DOHH2 (cell line): ENCODE measurements at regions not wholly inside any gene's neighbourhood (a gene's known extent, or its start where the extent isn't known, plus 50 kb on each side); places are given as distances from the start of the nearest gene placed in this dataset.
"Not testable (repeated sequence)": the region's sequence is repeated elsewhere in the genome, so short reads cannot be mapped to it uniquely, and the experiment has no call there.

Experiments used
- H3F3A ChIP-seq: fragments of 200-600 bp; sonication (generic), shearing (Covaris generic); 2 replicates; pipeline ENCODE4 v1.6.0; 2016; ENCODE audit warnings: antibody characterized with exemption, mild to moderate bottlenecking; ENCODE audit not compliant: control insufficient read depth, insufficient read depth
- H3K27ac ChIP-seq: fragments of 200-600 bp; sonication (generic); 2 replicates; pipeline ENCODE4 v1.5.1; 2014; ENCODE audit warnings: low read depth, mild to moderate bottlenecking, low read length, moderate library complexity
- H3K27me3 ChIP-seq: fragments of 200-600 bp; sonication (generic); 2 replicates; pipeline ENCODE4 v1.6.1; 2014; ENCODE audit warnings: mild to moderate bottlenecking, low read length, mixed read lengths; ENCODE audit not compliant: control insufficient read depth
- H3K36me3 ChIP-seq: fragments of 200-600 bp; sonication (generic); 2 replicates; pipeline ENCODE4 v1.6.1; 2014; ENCODE audit warnings: mild to moderate bottlenecking, low read length, moderate library complexity, mixed read lengths; ENCODE audit not compliant: control insufficient read depth
- H3K4me1 ChIP-seq: fragments of 200-600 bp; sonication (generic); 2 replicates; pipeline ENCODE4 v1.6.1; 2014; ENCODE audit warnings: mild to moderate bottlenecking, low read length, mixed read lengths; ENCODE audit not compliant: control insufficient read depth
- H3K4me2 ChIP-seq: fragments of 200-600 bp; sonication (generic); 2 replicates; pipeline ENCODE4 v1.6.0; 2014; ENCODE audit warnings: mild to moderate bottlenecking, low read length, moderate library complexity
- H3K4me3 ChIP-seq: fragments of 200-600 bp; sonication (generic); 2 replicates; pipeline ENCODE4 v1.5.1; 2014; ENCODE audit warnings: mild to moderate bottlenecking, low read length, mixed read lengths
- H3K79me2 ChIP-seq: fragments of 200-600 bp; sonication (generic); 2 replicates; pipeline ENCODE4 v1.6.1; 2014; ENCODE audit warnings: mild to moderate bottlenecking, low read length, mixed read lengths; ENCODE audit not compliant: control insufficient read depth
- H3K9me2 ChIP-seq: fragments of 200-600 bp; sonication (generic); replicated peaks from 2 replicates; pipeline ENCODE4 v1.6.1; 2014; ENCODE audit warnings: mild to moderate bottlenecking, low read length, mixed read lengths; ENCODE audit not compliant: control insufficient read depth
- H3K9me3 ChIP-seq: fragments of 200-600 bp; sonication (generic); 2 replicates; pipeline ENCODE4 v1.6.1; 2014; ENCODE audit warnings: antibody characterized with exemption, low read length, mixed read lengths; ENCODE audit not compliant: control insufficient read depth, insufficient read depth
- H4K20me1 ChIP-seq: fragments of 200-600 bp; sonication (generic); 2 replicates; pipeline ENCODE4 v1.6.0; 2014; ENCODE audit warnings: low read depth, mild to moderate bottlenecking, antibody characterized with exemption, low read length, moderate library complexity; ENCODE audit not compliant: control insufficient read depth, insufficient read depth

DNA sequence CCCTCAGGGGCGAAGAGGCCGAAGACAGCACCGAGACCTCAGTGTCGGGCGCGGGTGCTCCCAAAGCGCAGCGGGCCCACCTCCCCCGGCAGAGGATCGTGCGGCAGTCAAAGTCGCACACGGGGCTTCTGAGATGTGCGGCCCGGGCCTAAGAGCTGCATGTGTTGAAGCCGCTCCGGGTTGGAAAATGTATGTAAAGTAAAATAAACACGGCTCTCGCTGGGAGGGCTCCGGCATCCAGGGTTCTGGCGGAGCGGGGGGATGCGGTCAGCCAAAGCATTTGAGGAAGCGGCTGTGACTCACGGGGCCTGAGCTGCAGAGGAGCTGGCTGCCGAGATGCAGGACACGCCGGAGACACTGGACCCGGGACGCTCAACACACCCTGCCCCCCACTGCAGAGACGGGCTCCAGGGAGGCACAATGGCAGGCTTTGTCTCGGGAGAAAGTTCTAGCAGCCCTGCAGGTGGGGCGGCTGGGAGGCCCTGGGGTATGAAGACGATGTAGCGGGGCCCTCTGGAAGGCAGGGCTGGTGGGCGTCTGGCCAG is 185.8 kb downstream of the NPIPB11 start:
- H3K9me3 ChIP-seq, H3K36me3 ChIP-seq, H3K27ac ChIP-seq, H3K27me3 ChIP-seq, H3K79me2 ChIP-seq, H3K4me2 ChIP-seq, H3K4me3 ChIP-seq, H3K9me2 ChIP-seq, H4K20me1 ChIP-seq, H3F3A ChIP-seq, H3K4me1 ChIP-seq: not testable (repeated sequence)

DNA sequence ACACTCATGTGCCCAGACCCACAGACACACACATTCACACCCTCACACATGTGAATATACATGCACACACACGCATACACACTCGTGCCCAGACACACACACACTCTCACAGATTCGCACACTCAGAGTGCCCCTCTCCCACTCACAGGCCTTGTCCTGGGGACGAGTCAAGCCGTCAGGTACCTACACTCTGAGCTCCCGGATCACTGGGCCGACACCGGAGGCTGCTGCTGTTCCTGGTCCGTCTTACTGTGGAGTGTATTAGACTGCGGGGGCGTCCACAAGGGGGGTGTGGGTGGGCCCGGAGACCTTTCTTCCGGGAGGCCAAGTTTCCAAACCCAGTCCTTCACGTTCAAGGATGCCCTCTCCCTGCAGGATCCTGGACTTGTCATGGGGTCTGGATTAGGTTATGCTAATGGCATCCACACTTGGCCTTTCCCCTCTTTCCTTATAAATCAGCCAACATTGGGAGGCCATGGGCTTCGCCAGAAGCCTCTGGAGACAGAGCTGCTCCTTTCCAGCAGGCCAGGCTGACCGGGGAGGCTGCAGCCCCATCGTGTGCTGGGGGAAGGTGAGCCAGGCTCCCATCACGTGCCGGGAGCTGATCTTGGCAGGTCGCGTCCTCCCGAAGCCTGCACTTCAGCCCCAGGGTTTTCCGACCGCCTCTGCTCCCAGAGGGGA is 186.4 kb downstream of the NPIPB11 start:
- H3K4me1 ChIP-seq, H3K79me2 ChIP-seq, H3K27me3 ChIP-seq, H3K9me2 ChIP-seq, H3F3A ChIP-seq, H3K9me3 ChIP-seq, H3K4me3 ChIP-seq, H3K4me2 ChIP-seq, H3K36me3 ChIP-seq, H4K20me1 ChIP-seq, H3K27ac ChIP-seq: not testable (repeated sequence)

DNA sequence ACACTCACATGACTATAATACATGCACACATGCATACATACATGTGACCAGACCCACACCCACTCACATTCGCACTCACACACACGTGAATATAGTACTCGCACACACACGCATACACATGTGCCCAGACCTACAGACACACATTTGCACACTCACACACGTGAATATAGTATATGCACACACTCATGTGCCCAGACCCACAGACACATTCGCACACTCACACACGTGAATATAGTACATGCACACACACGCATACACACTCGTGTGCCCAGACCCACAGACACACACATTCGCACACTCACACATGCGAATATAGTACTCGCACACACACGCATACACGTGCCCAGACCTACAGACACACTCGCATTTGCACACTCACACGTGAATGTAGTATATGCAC is 186.9 kb downstream of the NPIPB11 start:
- H3K27ac ChIP-seq, H3K9me3 ChIP-seq, H3K27me3 ChIP-seq, H3K36me3 ChIP-seq, H3F3A ChIP-seq, H3K4me1 ChIP-seq, H3K4me3 ChIP-seq, H4K20me1 ChIP-seq, H3K9me2 ChIP-seq, H3K79me2 ChIP-seq, H3K4me2 ChIP-seq: not testable (repeated sequence)

DNA sequence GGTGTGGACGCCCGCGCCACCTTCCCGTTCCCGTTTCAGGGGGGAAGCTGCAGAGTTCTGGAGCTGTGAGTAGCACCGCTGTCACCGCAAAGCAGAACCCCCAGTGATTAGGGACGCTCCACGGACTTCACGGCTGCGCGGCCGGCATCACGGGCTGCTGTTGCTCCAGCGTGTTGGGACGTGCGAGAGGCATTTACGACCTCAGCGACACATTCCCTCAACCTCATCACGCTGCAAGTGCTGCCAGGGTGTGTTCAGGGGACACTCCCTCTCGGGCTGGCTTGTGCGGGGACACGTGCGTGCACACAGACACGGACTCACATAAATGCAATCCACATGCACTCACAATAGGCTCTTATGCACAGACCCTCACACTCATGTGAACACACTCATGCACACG is 187.9 kb downstream of the NPIPB11 start:
- not testable (repeated sequence) for H3K79me2 ChIP-seq, H3K9me3 ChIP-seq, H3K27ac ChIP-seq, H3K36me3 ChIP-seq, H3K4me1 ChIP-seq, H3F3A ChIP-seq, H3K27me3 ChIP-seq, H3K4me2 ChIP-seq, H4K20me1 ChIP-seq, H3K4me3 ChIP-seq, H3K9me2 ChIP-seq

DNA sequence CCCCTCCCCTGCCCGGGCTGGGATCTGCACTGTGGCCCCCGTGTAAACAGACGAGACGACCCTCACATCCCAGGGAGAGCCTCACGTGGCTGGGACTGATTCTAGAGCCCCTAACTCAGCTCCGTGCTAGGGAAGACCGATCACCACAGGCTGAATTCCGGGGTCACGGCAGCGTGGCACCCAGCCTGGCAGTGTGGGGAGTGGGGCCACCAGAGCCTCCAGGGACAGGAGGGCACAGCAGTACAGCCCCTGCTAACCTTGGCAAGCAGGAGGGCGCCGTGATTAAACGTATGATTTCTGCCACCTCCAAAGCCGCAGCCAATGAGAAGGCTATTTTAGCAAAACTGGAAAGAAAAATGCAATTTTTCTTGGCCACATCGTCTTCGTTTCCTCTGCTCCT is 188.3 kb downstream of the NPIPB11 start:
- not testable (repeated sequence) for H3K4me2 ChIP-seq, H3K36me3 ChIP-seq, H3K4me3 ChIP-seq, H3K9me2 ChIP-seq, H3K27me3 ChIP-seq, H3K27ac ChIP-seq, H3F3A ChIP-seq, H3K9me3 ChIP-seq, H3K4me1 ChIP-seq, H3K79me2 ChIP-seq, H4K20me1 ChIP-seq

DNA sequence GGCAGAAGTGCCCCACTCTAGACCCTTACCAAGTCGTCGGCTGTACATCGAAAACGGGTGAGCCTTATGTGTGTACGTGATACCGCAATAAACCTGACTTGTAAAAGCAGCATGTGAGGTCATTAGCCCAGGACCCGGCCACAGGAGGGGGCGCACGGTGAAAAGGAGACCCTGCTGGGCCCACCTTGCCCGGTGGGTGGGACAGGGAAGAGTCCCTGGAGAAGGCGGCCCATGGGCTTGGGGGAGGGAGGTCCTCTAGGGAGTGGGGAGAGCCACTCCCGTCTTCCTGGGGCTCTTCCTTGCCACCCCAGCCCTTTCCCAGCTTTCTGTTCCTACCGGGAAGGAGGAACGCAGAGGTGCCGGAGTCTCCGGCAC is 188.8 kb downstream of the NPIPB11 start:
- H3K9me2 ChIP-seq, H3K4me3 ChIP-seq, H3F3A ChIP-seq, H3K27me3 ChIP-seq, H3K79me2 ChIP-seq, H4K20me1 ChIP-seq, H3K9me3 ChIP-seq, H3K27ac ChIP-seq, H3K4me1 ChIP-seq, H3K36me3 ChIP-seq, H3K4me2 ChIP-seq: not testable (repeated sequence)

DNA sequence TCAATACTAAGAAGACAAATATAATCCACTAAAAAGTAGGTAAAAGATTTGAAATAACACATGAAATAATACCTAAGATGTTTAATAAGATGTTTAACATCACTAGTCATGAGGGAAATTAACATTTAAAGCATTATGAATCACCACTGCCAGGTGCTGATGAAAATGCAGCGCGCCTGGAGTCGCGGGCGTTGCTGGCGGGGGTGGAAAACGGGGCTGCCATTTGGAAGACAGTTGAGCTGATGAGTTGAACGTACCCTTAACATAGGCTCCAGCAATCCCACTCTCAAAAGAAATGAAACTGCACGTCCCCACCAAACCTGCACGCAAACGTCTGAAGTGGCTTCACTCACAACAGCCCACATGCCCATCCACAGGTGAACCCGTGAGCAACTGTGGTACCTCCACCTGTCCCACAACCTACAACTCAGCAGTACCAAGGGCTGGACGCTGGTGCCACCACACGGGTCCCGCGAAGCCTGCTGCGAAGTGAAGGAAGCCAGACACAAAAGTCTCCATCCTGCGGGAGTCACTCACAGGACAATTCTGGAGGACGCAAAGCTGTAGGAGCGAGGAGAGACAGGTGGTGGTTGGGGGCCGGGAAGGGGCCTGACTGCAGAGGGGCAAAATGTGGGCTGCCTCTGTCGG is 189.3 kb downstream of the NPIPB11 start:
- H3K9me3 ChIP-seq, H3K4me2 ChIP-seq, H3K27me3 ChIP-seq, H3K27ac ChIP-seq, H3K9me2 ChIP-seq, H3K4me1 ChIP-seq, H3F3A ChIP-seq, H3K79me2 ChIP-seq, H4K20me1 ChIP-seq, H3K4me3 ChIP-seq, H3K36me3 ChIP-seq: not testable (repeated sequence)

DNA sequence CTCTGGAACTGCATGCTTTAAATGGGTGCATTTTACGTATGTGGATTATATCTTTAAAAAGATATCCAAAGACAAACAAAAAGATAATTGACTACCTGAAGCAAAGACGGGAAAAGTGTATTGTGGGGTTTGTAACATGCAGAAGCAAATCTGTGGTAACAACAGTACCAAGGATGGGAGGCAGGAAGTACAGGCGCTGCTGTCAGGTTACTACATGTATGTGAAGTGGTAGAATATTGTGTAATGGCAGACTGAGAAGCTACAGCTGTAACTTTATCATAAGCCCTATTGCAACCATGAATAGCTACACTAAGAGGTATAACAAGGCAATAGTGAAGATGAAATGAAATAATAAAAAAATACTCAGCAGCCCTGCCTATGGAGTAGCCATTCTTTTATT is 192.7 kb downstream of the NPIPB11 start:
- not testable (repeated sequence) for H3K36me3 ChIP-seq, H3F3A ChIP-seq, H3K27ac ChIP-seq, H3K9me2 ChIP-seq, H3K4me3 ChIP-seq, H4K20me1 ChIP-seq, H3K79me2 ChIP-seq, H3K9me3 ChIP-seq, H3K27me3 ChIP-seq, H3K4me1 ChIP-seq, H3K4me2 ChIP-seq
